Epithelial cell of proximal tubule (primary cell): ENCODE measurements at regions not wholly inside any gene's neighbourhood (a gene's known extent, or its start where the extent isn't known, plus 50 kb on each side); places are given as distances from the start of the nearest gene placed in this dataset.

Source experiments
- DNase-seq: peaks from one replicate; pipeline ENCODE4 v3.0.0-alpha.2; 2011; ENCODE audit warnings: low read depth
- H3K4me3 ChIP-seq: 2 replicates; pipeline ENCODE4 v1.5.1; 2011; ENCODE audit warnings: low read depth, mild to moderate bottlenecking, low read length
- TF ChIP-seq, protein P1 (sequence below): conservative IDR thresholded peaks from 2 replicates; pipeline ENCODE4 v1.5.1; 2012; ENCODE audit warnings: low read depth, mild to moderate bottlenecking, low read length

DNA sequence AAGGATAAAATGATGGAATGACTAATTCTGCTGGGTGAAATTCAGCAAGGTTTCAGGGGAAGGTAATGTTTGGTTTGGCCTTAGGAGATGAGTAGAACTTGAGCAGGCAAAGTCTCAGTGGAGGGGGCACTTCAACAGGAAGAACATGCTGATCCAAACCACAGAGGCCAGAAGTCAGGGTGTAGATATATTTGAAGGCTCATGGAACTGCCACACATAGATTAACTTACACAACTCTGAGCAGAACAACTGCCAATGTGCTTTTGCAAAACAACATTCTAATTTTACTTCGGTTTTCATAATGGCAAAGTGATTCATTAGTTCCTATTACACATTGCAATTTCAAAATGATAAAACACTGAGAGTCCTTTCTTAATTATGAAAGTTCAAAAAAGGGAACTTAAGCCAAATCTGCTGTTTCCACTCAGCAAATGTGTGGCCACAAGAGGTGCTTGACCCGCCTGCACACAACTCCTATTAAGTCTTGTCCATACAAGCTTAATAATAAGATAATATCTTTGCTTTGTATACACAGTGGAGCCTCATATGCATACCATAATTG, 284.8 kb downstream of the MREG start:
- no peak for DNase-seq
- no peak overlapping the region for H3K4me3 ChIP-seq
- TF ChIP-seq, protein P1, sequence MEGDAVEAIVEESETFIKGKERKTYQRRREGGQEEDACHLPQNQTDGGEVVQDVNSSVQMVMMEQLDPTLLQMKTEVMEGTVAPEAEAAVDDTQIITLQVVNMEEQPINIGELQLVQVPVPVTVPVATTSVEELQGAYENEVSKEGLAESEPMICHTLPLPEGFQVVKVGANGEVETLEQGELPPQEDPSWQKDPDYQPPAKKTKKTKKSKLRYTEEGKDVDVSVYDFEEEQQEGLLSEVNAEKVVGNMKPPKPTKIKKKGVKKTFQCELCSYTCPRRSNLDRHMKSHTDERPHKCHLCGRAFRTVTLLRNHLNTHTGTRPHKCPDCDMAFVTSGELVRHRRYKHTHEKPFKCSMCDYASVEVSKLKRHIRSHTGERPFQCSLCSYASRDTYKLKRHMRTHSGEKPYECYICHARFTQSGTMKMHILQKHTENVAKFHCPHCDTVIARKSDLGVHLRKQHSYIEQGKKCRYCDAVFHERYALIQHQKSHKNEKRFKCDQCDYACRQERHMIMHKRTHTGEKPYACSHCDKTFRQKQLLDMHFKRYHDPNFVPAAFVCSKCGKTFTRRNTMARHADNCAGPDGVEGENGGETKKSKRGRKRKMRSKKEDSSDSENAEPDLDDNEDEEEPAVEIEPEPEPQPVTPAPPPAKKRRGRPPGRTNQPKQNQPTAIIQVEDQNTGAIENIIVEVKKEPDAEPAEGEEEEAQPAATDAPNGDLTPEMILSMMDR: no peak

- TF ChIP-seq, protein P1: no peak
- no peak overlapping the region for H3K4me3 ChIP-seq
- no peak for DNase-seq
Observed at GRCh38 chr2:215727507-215728503, 285.5 kb downstream of the MREG start.

DNA sequence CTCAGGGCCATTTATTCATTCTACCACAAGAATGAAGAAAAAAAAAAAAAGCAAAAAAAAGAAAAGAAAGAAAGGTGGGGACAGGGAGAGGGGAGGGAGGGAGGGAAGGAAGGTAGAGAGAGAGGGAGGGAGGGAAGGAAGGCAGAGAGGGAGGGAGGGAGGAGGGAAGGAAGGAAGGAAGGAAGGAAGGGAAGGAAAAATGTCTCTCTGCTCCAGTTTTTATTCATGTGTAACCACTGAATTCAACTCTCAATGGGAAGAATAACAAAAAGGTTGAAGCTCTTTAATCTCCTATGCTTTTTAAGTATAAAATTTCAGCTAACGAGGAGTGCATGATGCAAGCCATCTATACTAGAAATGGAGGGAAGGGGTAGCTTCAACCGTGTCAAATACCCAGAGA, 287.3 kb downstream of the MREG start:
- TF ChIP-seq, protein P1: no peak
- no peak overlapping the region for H3K4me3 ChIP-seq
- no peak for DNase-seq

GRCh38 chr2:215724146-215724545, 288.3 kb upstream of the FN1 start:
- DNase-seq: no peak
- TF ChIP-seq, protein P1: no peak
- H3K4me3 ChIP-seq: no peak overlapping the region

GRCh38 chr2:215723631-215724011, 287.8 kb upstream of the FN1 start:
- TF ChIP-seq, protein P1: no peak
- no peak for DNase-seq

GRCh38 chr2:215722986-215723630, 287.2 kb upstream of the FN1 start:
- DNase-seq: no peak
- no peak overlapping the region for H3K4me3 ChIP-seq
- TF ChIP-seq, protein P1: no peak

More at GRCh38 chr2:215723631-215724011, 287.8 kb upstream of the FN1 start:
- H3K4me3 ChIP-seq: no peak overlapping the region
